SHP77 treated with DMSO at 0.1 percent for 48 hours (cell line): ENCODE measurements at regions not wholly inside any gene's neighbourhood (a gene's known extent, or its start where the extent isn't known, plus 50 kb on each side); places are given as distances from the start of the nearest gene placed in this dataset.

Experiments used
- DNase-seq: peaks from one replicate; lab custom pipeline; 2025; lab: John Stamatoyannopoulos, UW

DNA sequence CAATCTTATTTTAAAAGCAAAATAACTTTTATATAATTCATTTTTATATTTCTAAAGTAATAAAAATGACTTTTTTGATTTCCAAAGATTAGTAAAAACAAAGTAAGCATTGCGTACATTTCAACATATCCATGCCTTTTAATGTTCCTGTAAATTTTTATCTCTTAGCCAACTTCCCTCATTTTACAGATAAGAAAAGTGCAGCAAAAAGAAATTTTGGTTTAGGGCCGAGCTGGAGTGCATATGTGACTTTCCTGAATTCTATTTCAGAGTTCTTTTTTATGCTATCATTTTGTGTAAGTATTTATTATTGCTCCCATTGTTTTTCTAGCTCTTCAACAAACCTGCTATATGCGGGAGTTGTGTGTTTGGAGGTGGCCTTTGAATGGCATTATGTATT is 195.3 kb downstream of the NHLRC3 start:
- no peak for DNase-seq

DNA sequence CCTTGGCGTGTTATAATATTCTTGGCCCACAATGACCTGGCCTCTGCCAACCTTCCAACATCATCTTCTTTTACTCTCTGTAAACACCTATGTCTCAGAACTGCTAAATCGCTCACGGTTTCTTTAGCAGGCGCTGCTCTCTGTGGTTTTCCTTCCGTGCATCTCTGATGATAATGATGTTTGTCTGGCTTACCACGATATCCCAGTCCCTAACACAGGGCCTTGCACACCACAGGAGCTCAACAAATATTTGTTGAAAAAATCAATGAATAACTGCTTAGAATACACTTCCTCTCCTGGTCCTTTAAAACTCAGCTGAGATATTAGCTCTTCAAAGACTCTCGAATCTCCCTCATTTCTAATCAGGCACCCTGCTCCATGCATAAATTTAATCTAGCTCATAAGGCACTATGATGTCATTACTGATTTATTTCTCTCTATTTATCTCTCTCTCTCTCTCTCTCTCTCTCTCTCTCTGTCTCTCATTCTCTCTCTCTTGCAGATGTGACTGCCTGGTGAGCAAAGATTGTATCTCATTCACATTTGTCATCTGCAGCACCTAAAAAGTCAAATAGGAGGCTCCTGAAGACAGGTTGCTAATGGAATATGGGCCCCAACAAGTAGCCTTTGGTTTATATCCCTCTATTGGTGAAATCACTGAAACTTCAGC is 206.4 kb downstream of the NHLRC3 start:
- DNase-seq = no peak

GRCh38 chr13:39245688-39246087 is 207.4 kb downstream of the NHLRC3 start:
- no peak for DNase-seq

DNA sequence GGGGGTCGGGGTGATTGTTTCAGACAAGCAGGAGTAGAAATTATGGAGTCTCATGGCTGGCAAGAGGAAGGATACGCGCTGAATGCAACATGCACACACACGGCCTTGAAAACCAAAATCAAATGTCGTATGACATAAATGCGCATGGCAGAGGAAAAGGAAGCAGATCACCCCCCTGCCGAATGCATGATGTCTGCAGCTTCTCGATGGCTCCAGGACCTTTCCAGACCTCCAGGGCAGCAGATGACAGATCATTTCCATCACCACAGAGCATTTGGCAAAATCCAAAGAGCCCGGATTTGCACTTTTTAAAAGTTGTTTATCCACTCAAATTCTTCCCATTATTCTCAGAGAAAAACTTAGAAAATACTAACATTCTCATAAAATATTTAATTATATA is 211.7 kb downstream of the NHLRC3 start:
- no peak for DNase-seq

GRCh38 chr13:39250440-39250839 is 212.2 kb downstream of the NHLRC3 start:
- DNase-seq = no peak

GRCh38 chr13:39251340-39251739 is 213.1 kb downstream of the NHLRC3 start:
- DNase-seq = no peak

GRCh38 chr13:39253774-39254173 is 215.5 kb downstream of the NHLRC3 start:
- no peak for DNase-seq

- DNase-seq = no peak
Observed at GRCh38 chr13:39254601-39255000, 216.3 kb downstream of the NHLRC3 start.

DNA sequence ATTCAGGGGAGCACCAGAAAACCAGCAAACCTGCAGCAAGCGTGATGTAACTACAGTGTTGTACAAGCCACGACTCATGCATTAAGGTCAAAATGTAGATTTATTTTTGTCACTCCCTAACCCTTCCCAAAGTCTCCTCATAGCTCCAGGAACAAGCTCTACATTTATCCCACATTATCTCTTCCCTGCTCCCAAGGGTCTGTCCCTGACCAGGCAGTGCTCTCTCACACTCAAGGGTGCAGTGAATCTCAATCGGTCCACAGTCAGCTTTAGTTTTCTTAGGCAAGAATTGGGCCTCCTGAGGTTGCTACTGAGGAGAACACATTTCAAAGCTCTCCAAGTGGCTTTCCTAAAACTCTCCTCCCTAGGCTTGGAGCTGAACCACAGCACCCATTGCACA is 219.4 kb downstream of the NHLRC3 start:
- no peak for DNase-seq

DNA sequence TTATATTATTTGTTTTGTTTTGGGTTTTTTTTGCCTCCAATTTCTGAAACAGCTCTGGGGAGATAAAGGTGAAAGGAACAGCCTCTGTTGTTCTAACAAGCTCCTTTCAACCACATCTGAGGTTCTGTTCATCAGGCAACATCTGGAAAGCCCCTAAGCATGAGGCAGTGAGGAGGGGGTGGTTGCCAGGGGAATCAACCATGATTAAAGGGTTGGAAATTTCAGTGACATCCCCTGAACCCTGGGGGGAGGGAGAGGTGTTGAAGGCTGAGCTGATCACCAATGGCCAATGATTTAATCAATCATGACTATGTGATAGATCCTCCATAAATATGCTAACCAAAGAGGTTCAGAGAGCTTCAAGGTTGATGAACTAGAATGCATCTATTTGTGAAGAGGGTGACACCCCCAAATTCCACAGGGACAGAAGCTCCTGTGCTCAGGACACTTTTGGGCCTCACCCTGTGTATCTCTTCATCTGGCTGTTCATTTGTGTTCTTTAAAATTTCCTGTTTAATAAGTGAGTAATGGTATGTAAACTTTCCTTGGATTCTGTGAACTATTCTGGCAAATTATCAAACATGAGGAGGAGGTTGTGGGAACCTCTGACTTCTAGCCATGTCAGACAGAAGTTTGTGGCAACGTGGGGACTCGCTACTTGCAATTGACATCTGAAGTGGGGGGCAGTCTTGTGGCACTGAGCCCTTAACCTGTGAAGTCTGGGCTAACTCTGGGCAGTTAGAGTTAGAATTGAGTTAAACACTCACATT is 221.3 kb downstream of the NHLRC3 start:
- DNase-seq = no peak

- DNase-seq = no peak
Observed at GRCh38 chr13:39263033-39263432, 224.8 kb downstream of the NHLRC3 start.

DNA sequence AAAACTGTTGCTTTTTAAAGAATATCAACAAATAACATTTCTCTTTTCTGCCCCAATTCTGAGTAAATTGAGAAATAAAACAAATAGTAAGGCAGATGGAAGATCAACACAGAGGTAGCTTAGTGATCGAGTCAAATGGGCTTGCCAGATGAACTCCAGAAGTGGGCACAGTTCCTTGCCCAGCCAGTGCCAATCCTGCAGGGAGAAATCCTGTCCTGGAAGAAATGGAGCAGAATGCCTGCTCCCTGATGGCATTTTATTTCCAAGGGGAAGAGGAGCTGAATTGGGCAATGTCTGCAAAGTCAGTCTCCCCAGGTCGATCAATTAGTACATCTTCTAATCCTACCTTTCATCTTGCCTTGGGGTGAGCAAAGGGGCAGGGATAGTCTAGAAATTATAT is 225.3 kb downstream of the NHLRC3 start:
- DNase-seq = no peak

DNA sequence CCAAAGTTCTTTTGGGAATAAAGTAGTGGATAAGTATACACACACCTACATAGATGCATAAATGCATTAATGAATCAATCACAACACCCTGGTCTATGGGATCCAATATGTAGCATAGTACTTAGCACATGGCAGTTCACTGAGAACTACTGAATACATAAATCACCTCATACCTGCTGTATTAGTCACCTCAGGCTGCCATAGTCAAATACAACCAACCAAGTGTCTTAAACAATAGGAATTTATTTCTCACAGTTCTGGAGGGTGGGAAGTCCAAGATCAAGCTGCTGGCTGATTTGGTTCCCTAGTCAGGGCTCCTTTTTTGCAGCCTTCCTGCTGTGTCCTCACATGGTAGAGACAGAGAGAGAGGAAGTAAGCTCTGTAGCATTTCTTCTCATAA is 228.2 kb downstream of the NHLRC3 start:
- DNase-seq = no peak

- no peak for DNase-seq
Observed at GRCh38 chr13:39268398-39268797, 230.1 kb downstream of the NHLRC3 start.

- DNase-seq = no peak
Observed at GRCh38 chr13:39269004-39269403, 230.7 kb downstream of the NHLRC3 start.

- no peak for DNase-seq
Observed at GRCh38 chr13:39269411-39269810, 231.2 kb downstream of the NHLRC3 start.

DNA sequence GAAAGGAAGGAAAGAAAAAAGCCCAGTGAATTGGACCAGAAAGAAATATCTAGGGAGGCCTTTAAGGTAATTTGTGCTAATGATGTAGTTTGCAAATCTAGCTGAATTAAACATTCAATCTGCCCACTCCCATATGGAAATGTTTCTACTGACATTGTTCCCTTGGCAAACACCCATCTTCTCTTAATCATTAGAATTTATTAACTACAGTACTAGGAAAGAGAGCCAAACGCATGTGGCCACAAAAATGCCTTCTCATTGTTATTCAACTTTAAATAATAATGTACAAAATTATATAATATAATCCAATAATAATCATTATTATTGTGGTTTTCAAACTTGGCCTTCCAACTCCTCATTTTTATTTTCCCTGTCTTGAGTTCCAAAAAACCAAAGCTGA is 234.7 kb downstream of the NHLRC3 start:
- no peak for DNase-seq

- DNase-seq = peak; percentile 24
Observed at GRCh38 chr13:39273953-39274738, 235.9 kb downstream of the NHLRC3 start.

GRCh38 chr13:39274739-39275325 is 236.6 kb downstream of the NHLRC3 start:
- no peak for DNase-seq

DNA sequence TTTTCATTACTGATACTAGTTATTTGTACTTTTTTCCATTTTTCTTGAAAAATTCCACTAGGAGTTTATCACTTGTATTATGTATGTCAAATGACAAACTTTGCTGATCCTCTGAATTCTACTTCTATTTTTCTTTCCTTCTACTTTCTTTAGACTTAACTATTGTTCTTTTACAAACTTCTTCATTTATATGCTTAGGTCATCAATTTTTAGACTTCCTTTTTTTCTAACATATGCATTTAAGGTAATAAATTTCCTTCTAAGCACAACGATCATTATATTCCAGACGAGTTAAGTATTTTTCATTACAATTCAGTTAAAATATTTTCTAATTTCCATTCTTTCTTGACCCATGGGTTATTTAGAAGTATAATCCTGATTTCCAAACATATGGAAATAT is 240.8 kb downstream of the NHLRC3 start:
- DNase-seq = no peak

DNA sequence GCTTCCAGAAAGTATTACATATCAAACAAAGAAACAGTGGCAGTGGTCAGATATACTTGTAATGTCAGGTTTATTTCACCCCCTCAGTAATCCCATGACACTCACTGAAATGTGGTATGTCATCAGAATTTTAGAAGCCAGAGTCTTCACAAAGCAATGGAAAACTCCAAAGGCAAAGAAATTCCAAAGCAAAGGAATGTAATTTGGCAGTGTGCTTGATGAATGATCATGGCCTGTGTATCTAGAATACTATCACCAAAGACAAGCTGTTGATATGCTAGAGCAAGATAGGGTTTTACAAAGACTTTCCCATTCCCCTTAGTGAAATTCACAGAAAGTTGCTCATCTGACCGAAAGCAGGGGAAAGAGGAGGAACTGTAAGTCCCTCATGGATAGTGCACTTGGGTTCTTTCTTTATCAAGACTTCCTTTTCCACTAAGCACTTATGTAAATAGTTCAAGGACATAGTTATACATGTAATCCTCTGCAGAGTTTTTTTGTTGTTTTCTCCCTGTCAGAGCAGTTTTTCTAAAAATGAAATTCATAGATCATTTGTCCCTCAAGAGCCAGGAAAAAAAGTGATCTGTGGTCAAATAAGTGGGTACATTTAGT is 243.4 kb downstream of the NHLRC3 start:
- DNase-seq = no peak

GRCh38 chr13:39282400-39282972 is 244.2 kb downstream of the NHLRC3 start:
- DNase-seq = no peak
